Parathyroid adenoma (tissue), 2 donors: ENCODE measurements at regions not wholly inside any gene's neighbourhood (a gene's known extent, or its start where the extent isn't known, plus 50 kb on each side); places are given as distances from the start of the nearest gene placed in this dataset.

Experiments
- H2AFZ ChIP-seq: fragments of 300-600 bp; sonication (generic); one replicate; pipeline ENCODE4 v1.7.0; 2017; ENCODE audit warnings: antibody characterized with exemption, mild to moderate bottlenecking
- H3K27ac ChIP-seq: fragments of 300-600 bp; sonication (generic); one replicate; pipeline ENCODE4 v1.7.0; 2017
- H3K27me3 ChIP-seq: fragments of 300-600 bp; sonication (generic); one replicate; pipeline ENCODE4 v1.7.0; 2017; ENCODE audit warnings: low read length; ENCODE audit not compliant: control insufficient read depth, insufficient read depth
- H3K36me3 ChIP-seq: fragments of 300-600 bp; sonication (generic); one replicate; pipeline ENCODE4 v1.7.0; 2017; ENCODE audit warnings: low read length; ENCODE audit not compliant: control insufficient read depth, insufficient read depth
- H3K4me1 ChIP-seq: fragments of 300-600 bp; sonication (generic); one replicate; pipeline ENCODE4 v1.7.0; 2017; ENCODE audit warnings: control low read depth
- H3K4me2 ChIP-seq: fragments of 300-600 bp; sonication (generic); one replicate; pipeline ENCODE4 v1.7.0; 2017; ENCODE audit warnings: low read length
- H3K4me3 ChIP-seq: fragments of 300-600 bp; sonication (generic); one replicate; pipeline ENCODE4 v1.7.0; 2017; ENCODE audit warnings: low read depth, low read length
- H3K79me2 ChIP-seq: fragments of 300-600 bp; sonication (generic); one replicate; pipeline ENCODE4 v1.7.0; 2017; ENCODE audit warnings: control low read depth
- H3K9ac ChIP-seq: fragments of 300-600 bp; sonication (generic); one replicate; pipeline ENCODE4 v1.7.0; 2017; ENCODE audit warnings: mild to moderate bottlenecking
- H3K9me3 ChIP-seq: fragments of 300-600 bp; sonication (generic); one replicate; pipeline ENCODE4 v1.7.0; 2017; ENCODE audit warnings: low read length; ENCODE audit not compliant: control insufficient read depth
- CTCF ChIP-seq: fragments of 300-600 bp; sonication (generic); IDR thresholded peaks from one replicate; pipeline ENCODE4 v1.7.0; 2017; ENCODE audit warnings: antibody characterized with exemption, mild to moderate bottlenecking
- donor health status: primary hyperparathyroidism.

GRCh38 chr20:20897145-20897544, 184.7 kb upstream of the RALGAPA2 start:
- no peak overlapping the region for H3K27ac ChIP-seq
- H3K4me2 ChIP-seq, result no peak overlapping the region

DNA sequence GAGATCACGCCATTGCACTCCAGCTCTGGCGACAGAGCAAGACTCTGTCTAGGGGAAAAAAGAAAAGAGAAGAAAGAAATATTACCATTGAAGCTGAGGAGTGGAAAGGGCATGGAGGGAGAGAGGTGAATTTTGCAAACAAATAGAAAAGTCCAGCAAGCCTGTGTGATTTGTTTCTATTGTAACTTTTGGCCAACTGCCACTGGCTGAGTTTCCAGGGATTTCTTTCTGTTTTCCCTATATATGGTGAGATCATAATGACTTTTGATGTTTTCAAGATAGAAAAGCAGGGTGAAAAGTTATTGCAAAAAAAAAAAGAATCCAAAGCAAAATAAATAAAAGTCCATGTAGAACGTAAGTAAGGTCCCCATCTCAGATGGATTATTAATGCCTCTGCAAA, 184.2 kb upstream of the RALGAPA2 start:
- Histone ChIP-seq H3K9ac (no peak overlapping the region), H3K4me2 (no peak overlapping the region), H3K79me2 (no peaks in the 10 kb centered on the region), H3K4me1 (no peaks in the 10 kb centered on the region), H2AFZ (no peak overlapping the region), H3K27ac (no peak overlapping the region), H3K27me3 (no peaks in the 10 kb centered on the region), H3K36me3 (no peaks in the 10 kb centered on the region), H3K4me3 (no peak overlapping the region), H3K9me3 (no peaks in the 10 kb centered on the region)
- no peak for TF ChIP-seq CTCF

More at GRCh38 chr20:20897145-20897544, 184.7 kb upstream of the RALGAPA2 start:
- H3K9me3 ChIP-seq, result no peaks in the 10 kb centered on the region
- H3K79me2 ChIP-seq, result no peaks in the 10 kb centered on the region
- no peaks in the 10 kb centered on the region for H3K27me3 ChIP-seq
- no peak for TF ChIP-seq CTCF
- H3K9ac ChIP-seq, result no peak overlapping the region
- no peaks in the 10 kb centered on the region for H3K4me1 ChIP-seq
- H2AFZ ChIP-seq, result no peak overlapping the region
- no peak overlapping the region for H3K4me3 ChIP-seq
- H3K36me3 ChIP-seq, result no peaks in the 10 kb centered on the region

DNA sequence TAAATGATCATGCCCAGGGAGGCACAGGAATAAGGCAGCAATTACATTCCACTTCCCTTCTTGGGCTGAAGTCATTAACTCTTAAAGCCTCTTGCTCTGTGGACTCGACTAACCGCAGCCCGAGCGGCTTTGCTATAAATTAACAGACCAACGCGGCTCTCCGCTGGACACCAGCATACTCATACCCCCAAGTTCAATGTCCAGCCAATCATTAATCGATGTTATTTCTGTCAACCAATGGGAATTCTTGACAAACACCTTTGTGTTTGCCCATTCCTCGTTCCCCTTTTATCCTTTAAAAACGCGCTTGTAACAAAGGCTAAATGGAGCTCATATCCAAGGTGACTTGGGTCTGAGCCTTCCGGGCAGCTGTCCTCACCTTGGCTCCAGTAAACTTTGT, 183.1 kb upstream of the RALGAPA2 start:
- H3K4me3 ChIP-seq, result no peak overlapping the region
- H2AFZ ChIP-seq, result no peak overlapping the region
- no peak overlapping the region for H3K4me2 ChIP-seq
- TF ChIP-seq CTCF, result no peak
- H3K79me2 ChIP-seq, result no peaks in the 10 kb centered on the region
- H3K36me3 ChIP-seq, result no peaks in the 10 kb centered on the region
- no peak overlapping the region for H3K27ac ChIP-seq
- H3K9ac ChIP-seq, result no peak overlapping the region
- no peaks in the 10 kb centered on the region for H3K27me3 ChIP-seq
- no peaks in the 10 kb centered on the region for H3K4me1 ChIP-seq
- H3K9me3 ChIP-seq, result no peaks in the 10 kb centered on the region

GRCh38 chr20:20894753-20895152, 182.3 kb upstream of the RALGAPA2 start:
- no peak overlapping the region for H3K4me2 ChIP-seq
- no peaks in the 10 kb centered on the region for H3K9me3 ChIP-seq
- H3K27me3 ChIP-seq, result no peaks in the 10 kb centered on the region
- no peaks in the 10 kb centered on the region for H3K36me3 ChIP-seq
- H3K27ac ChIP-seq, result no peak overlapping the region
- no peak for TF ChIP-seq CTCF
- H3K4me3 ChIP-seq, result no peak overlapping the region
- H3K9ac ChIP-seq, result no peak overlapping the region
- H3K79me2 ChIP-seq, result no peaks in the 10 kb centered on the region
- no peak overlapping the region for H2AFZ ChIP-seq
- H3K4me1 ChIP-seq, result no peaks in the 10 kb centered on the region

DNA sequence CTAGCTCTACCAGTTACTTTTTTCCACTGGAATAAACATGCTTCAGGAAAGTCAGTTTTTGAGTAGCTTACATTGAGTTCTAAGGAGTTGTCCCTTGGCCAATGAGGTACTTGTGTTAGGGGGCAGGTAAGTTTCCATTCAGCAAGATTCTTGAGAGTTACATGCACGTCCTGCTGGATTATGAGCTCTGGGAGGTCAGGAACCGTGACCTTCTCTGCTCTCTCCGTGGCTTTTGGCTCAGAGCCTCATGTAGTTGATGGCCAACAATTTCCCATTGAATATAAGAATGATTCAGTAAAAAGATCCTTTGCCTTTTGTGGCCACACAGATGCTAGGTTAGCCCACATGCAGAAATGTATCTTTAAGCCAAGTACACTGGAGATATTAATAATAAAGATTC, 181.8 kb upstream of the RALGAPA2 start:
- no peak for TF ChIP-seq CTCF
- Histone ChIP-seq H3K79me2 (no peaks in the 10 kb centered on the region), H3K9ac (no peak overlapping the region), H3K36me3 (no peaks in the 10 kb centered on the region), H3K4me2 (no peak overlapping the region), H3K4me3 (no peak overlapping the region), H3K9me3 (no peaks in the 10 kb centered on the region), H2AFZ (no peak overlapping the region), H3K27me3 (no peaks in the 10 kb centered on the region), H3K4me1 (no peaks in the 10 kb centered on the region), H3K27ac (no peak overlapping the region)
